Pancreas (tissue), 10 donors: ENCODE measurements at regions not wholly inside any gene's neighbourhood (a gene's known extent, or its start where the extent isn't known, plus 50 kb on each side); places are given as distances from the start of the nearest gene placed in this dataset.
A peak's percentile ranks its signal among the peaks of the same experiment; 100 is the strongest.

Experiments
- ATAC-seq, 4 donors: fragments of 200-7000 bp; cut with Tn5 transposase; one replicate each; pipeline versions ENCODE4 v1.8.0 to v1.9.1; 2020; ENCODE audit warnings: mild to moderate bottlenecking in 4 of 4, moderate library complexity in 4 of 4
- DNase-seq, 6 donors: peaks; one replicate each; pipeline ENCODE4 v3.0.0-alpha.2; 2020
- FAIRE-seq: peaks from 2 replicates; lab custom pipeline; 2012; peaks lifted over from hg19 to GRCh38; lab: Jason Lieb, UNC
- H3K27ac ChIP-seq, 4 donors: fragments of 200-600 bp; sonication (generic); 1 replicate in 3 of 4; 2 replicates in 1 of 4; pipeline versions ENCODE4 v1.5.0 to v1.8.0; 2020
- H3K27me3 ChIP-seq, 4 donors: fragments of 200-600 bp; one replicate each; pipeline ENCODE4 v1.8.0; 2021
- H3K36me3 ChIP-seq, 3 donors: fragments of 200-600 bp; sonication (generic) in 1 of 3; one replicate each; pipeline versions ENCODE4 v1.5.0 to v1.8.0; 2020 to 2021
- H3K4me1 ChIP-seq, 3 donors: fragments of 200-600 bp; one replicate each; pipeline ENCODE4 v1.8.0; 2021
- H3K4me3 ChIP-seq, 4 donors: fragments of 200-600 bp; sonication (generic) in 2 of 4; one replicate each; pipeline versions ENCODE4 v1.5.0 to v1.8.0; 2020 to 2021
- H3K9me3 ChIP-seq, 4 donors: fragments of 200-600 bp; one replicate each; pipeline ENCODE4 v1.8.0; 2021
- WGBS, 2 donors: extraction: QIAGEN DNeasy Blood & Tissue Kit; methylation state at CpG; one replicate each; pipeline ENCODE4 v1.1.7; 2013; 5-methylcytosine and 5-hydroxymethylcytosine counted together
- intact Hi-C, 3 donors: fragments of 100-400 bp; cut with DNase I; formaldehyde crosslinking; loops; one replicate each; pipeline versions ENCODE4 v1.11.1 to v1.14.2; 2022
- TF ChIP-seq, protein P1 (sequence below), 4 donors: fragments of 200-600 bp; sonication (generic) in 3 of 4; IDR thresholded peaks; one replicate each; pipeline versions ENCODE4 v1.5.0 to v1.8.0; 2021; ENCODE audit warnings: antibody characterized with exemption in 4 of 4
- donor health status: healthy with polysubstance abuse.
- donor health status: DM: no; HTN: no; CAD: no; lungs with moderate emphysema.
- donor health status: DM: no; HTN: no; CAD: no.
- donor health status: control.
- donor health status: control.
- donor health status: Bipolar disorder and iron deficiency.
- donor health status: DM: yes; HTN: yes; CAD: no.
- donor health status: DM: no; HTN: no; CAD: no.
- donor health status: DM: no; HTN: no; CAD: no.
- donor health status: DM: yes; HTN: yes; CAD: no.

DNA sequence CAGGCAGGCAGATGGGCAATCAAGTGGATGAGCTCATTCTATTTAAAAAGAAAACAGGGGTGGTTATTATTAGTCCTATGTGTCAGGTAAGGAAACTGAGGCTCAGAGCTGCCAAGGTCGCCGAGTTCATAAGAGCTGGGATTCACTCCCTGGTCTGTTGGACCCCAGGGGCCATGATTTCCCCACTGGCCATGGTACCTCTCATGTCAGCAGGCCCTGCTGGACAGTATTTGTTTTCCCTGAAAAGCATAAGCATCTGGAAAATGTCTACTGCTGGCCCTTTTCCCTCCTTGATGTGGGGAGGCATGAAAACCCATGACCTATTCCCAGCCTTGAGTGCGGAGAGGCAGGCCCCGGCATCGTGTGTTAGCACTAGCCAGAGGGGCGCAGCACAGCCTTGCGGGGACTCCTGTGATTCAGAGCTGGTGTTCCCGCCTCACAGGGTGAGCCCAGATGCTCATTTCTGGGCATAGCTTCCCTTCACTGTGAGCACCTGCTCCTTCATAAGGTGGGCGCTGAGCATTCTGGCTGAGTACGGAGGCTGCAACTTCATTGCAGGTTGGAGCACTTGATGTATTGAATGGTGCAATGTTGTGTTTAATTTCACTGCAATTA is 617.5 kb downstream of the PTPRU start:
- Histone ChIP-seq H3K36me3 (no peaks in the 10 kb centered on the region), H3K4me3 (no peak overlapping the region), H3K9me3 (no peaks in the 10 kb centered on the region), H3K27me3 (peaks cover 0 to 2% (median 0%) of the 10 kb centered on the region in 4 donors), H3K27ac (no peak overlapping the region), H3K4me1 (no peaks in the 10 kb centered on the region)
- FAIRE-seq (no peak), ATAC-seq (no peak), DNase-seq (no peak)
- intact Hi-C loops = no loop called here
- 67 to 73% methylated on average over 10 of the region's 10 CpGs for WGBS, 2 donors
- TF ChIP-seq, protein P1, sequence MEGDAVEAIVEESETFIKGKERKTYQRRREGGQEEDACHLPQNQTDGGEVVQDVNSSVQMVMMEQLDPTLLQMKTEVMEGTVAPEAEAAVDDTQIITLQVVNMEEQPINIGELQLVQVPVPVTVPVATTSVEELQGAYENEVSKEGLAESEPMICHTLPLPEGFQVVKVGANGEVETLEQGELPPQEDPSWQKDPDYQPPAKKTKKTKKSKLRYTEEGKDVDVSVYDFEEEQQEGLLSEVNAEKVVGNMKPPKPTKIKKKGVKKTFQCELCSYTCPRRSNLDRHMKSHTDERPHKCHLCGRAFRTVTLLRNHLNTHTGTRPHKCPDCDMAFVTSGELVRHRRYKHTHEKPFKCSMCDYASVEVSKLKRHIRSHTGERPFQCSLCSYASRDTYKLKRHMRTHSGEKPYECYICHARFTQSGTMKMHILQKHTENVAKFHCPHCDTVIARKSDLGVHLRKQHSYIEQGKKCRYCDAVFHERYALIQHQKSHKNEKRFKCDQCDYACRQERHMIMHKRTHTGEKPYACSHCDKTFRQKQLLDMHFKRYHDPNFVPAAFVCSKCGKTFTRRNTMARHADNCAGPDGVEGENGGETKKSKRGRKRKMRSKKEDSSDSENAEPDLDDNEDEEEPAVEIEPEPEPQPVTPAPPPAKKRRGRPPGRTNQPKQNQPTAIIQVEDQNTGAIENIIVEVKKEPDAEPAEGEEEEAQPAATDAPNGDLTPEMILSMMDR (IDR thresholded peaks at IDR 0.05) = no peak

DNA sequence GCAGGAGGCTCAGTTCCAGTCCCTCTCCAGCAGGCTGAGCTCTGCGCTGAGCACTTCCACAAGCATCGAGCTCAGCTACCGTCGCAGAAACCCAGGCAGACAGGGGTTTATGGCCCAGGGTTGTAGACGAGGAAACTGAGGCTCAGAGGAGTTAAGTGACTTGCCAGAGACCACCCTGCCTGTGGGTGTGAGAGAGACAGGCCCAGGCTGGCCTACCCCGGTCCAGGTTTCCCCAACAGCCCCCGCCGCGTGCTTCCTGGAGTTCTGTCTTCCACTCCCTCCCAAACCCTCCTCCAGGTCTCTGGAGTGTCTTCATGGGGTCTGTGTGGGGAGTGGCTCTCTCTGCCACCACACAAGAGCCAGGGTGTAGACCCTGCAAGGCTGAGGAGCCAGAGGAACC is 615.9 kb downstream of the PTPRU start:
- no peak overlapping the region for H3K4me3 ChIP-seq
- H3K27ac ChIP-seq = no peak overlapping the region
- 81 to 89% methylated on average over 9 of the region's 9 CpGs for WGBS, 2 donors
- TF ChIP-seq, protein P1 (IDR thresholded peaks at IDR 0.05) = no peak
- FAIRE-seq = no peak
- no peaks in the 10 kb centered on the region for H3K4me1 ChIP-seq
- H3K36me3 ChIP-seq = no peaks in the 10 kb centered on the region
- peaks cover 0 to 11% (median 0%) of the 10 kb centered on the region in 4 donors for H3K27me3 ChIP-seq
- intact Hi-C loops = no loop called here
- ATAC-seq = no peak
- DNase-seq = no peak
- no peaks in the 10 kb centered on the region for H3K9me3 ChIP-seq

DNA sequence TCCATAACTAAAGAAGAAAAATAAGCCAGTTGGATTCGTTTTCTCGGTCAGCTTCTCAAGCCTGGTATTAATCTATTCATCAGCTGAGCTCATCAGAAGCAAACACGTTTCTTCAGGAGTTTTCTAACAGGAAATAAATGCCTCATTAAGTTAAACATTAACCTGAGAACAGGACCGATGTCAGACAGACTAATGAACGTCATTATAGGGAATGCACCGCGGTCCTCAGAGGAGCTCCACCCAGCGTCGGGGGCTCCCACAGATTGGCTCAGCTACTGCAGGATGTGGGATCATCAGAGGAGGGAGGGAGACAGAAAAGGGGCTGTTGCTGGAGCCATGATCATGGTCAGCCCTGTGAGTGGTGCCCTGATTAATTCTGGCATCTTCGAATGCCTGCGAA is 615.4 kb downstream of the PTPRU start:
- FAIRE-seq = no peak
- WGBS, 2 donors = 17 to 18% methylated on average over 11 of the region's 11 CpGs
- intact Hi-C loops = no loop called here
- Histone ChIP-seq H3K4me1 (no peaks in the 10 kb centered on the region), H3K4me3 (no peak overlapping the region), H3K27me3 (peaks cover 0 to 11% (median 0%) of the 10 kb centered on the region in 4 donors), H3K9me3 (no peaks in the 10 kb centered on the region), H3K27ac (no peak overlapping the region), H3K36me3 (no peaks in the 10 kb centered on the region)
- TF ChIP-seq, protein P1 (IDR thresholded peaks at IDR 0.05) = no peak
- no peak for DNase-seq
- ATAC-seq = peak in 3 of 4 donors; percentile 73 to 91 (median 88)

DNA sequence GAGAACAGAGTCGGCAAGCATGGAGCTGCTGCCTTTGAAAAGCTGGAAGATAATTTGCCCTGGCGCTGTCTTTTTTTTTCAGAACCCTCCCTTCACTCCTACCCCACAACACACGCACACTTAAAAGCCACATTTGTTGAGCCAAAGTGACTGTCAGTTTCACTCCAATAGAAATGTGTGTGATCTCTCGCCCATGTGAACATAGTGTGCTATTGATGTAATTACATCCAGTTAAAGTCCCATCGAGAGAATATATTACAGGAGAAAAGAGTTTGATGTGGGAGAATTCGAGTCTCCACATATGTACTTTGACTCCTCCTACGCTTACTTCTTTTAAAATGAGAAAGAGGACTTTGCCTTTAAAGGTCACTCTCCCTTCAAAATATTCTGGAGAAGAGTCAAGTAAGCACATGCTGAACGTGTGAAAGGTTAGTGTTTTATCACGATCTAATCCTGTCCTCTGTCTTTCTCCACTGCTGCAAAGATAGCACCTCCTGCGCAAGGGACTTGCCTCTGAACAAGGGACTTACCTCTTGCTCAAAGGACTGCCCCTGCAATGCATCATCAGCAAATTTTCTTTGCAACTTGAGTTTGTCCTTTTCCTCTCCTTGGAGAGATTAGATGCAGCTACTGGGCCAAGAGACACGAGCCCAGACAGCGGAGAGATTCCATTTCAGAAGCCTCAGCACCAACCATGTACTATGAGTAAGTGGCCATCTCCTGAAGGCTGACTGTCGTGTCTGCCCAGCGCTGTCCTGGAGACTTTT is 613.9 kb downstream of the PTPRU start:
- Histone ChIP-seq H3K36me3 (no peaks in the 10 kb centered on the region), H3K4me1 (no peaks in the 10 kb centered on the region), H3K4me3 (no peak overlapping the region), H3K27me3 (peaks cover 0 to 11% (median 0%) of the 10 kb centered on the region in 4 donors), H3K9me3 (no peaks in the 10 kb centered on the region), H3K27ac (no peak overlapping the region)
- 49 to 57% methylated on average over 14 of the region's 14 CpGs for WGBS, 2 donors
- FAIRE-seq (no peak), ATAC-seq (no peak), DNase-seq (no peak)
- intact Hi-C loops = no loop called here
- TF ChIP-seq, protein P1 (IDR thresholded peaks at IDR 0.05) = no peak
